Adrenal gland (tissue), 9 donors: ENCODE measurements at regions not wholly inside any gene's neighbourhood (a gene's known extent, or its start where the extent isn't known, plus 50 kb on each side); places are given as distances from the start of the nearest gene placed in this dataset.

Experiments used
- DNase-seq, 7 donors: peaks; one replicate each; pipeline ENCODE4 v3.0.0-alpha.2; 2019 to 2020
- H3K27ac ChIP-seq, 5 donors: fragments of 200-600 bp; sonication (generic) in 4 of 5; 1 replicate in 3 of 5; 2 replicates in 2 of 5; pipeline versions ENCODE4 v1.5.1 to v1.8.0; 2016 to 2020; ENCODE audit warnings: mild to moderate bottlenecking in 1 of 5
- H3K27me3 ChIP-seq: fragments of 200-600 bp; 2 replicates; pipeline ENCODE4 v1.8.0; 2021
- H3K36me3 ChIP-seq, 2 donors: fragments of 200-600 bp; replicated peaks in 1 of 2; 1 replicate in 1 of 2; 2 replicates in 1 of 2; pipeline versions ENCODE4 v1.5.1 to v1.8.0; 2018 to 2022
- H3K4me1 ChIP-seq, 2 donors: fragments of 200-600 bp; replicated peaks in 1 of 2; 1 replicate in 1 of 2; 2 replicates in 1 of 2; pipeline versions ENCODE4 v1.5.1 to v1.8.0; 2018 to 2021
- H3K4me3 ChIP-seq, 4 donors: fragments of 200-600 bp; sonication (generic) in 3 of 4; one replicate each; pipeline ENCODE4 v1.5.1; 2016 to 2018
- H3K9me3 ChIP-seq, 3 donors: fragments of 200-600 bp; sonication (generic) in 1 of 3; replicated peaks in 1 of 3; 1 replicate in 2 of 3; 2 replicates in 1 of 3; pipeline versions ENCODE4 v1.5.1 to v1.8.0; 2016 to 2021
- CTCF ChIP-seq, 6 experiments: fragments of 450-650 bp in 4 of 6; fragments of 200-600 bp in 2 of 6; sonication (generic) in 1 of 6; IDR thresholded peaks; 1 replicate in 5 of 6; 2 replicates in 1 of 6; pipeline versions ENCODE4 v1.5.1 to v1.8.0; 2016 to 2021; ENCODE audit warnings: antibody characterized with exemption in 6 of 6, mild to moderate bottlenecking in 2 of 6, moderate library complexity in 1 of 6
- POLR2A ChIP-seq, 2 donors: fragments of 450-650 bp; IDR thresholded peaks; one replicate each; pipeline ENCODE4 v1.6.1; 2017; ENCODE audit warnings: antibody characterized with exemption in 2 of 2, mild to moderate bottlenecking in 2 of 2, moderate library complexity in 1 of 2
- WGBS, 4 donors: extraction: QIAGEN DNeasy Blood & Tissue Kit in 2 of 4; methylation state at CpG; one replicate each; pipeline versions ENCODE4 v1.1.5 to v1.1.7; 2013 to 2017; 5-methylcytosine and 5-hydroxymethylcytosine counted together
- intact Hi-C, 2 donors: fragments of 100-400 bp; cut with DNase I; formaldehyde crosslinking; loops; one replicate each; pipeline versions ENCODE4 v1.14.1 to v1.15.0; 2022 to 2023
- donor health status: healthy with polysubstance abuse.
- donor health status: Bipolar disorder and iron deficiency.
- donor health status: DM: yes; HTN: yes; CAD: no.
- donor health status: DM: no; HTN: no; CAD: no.
- donor health status: DM: no; HTN: no; CAD: no.

DNA sequence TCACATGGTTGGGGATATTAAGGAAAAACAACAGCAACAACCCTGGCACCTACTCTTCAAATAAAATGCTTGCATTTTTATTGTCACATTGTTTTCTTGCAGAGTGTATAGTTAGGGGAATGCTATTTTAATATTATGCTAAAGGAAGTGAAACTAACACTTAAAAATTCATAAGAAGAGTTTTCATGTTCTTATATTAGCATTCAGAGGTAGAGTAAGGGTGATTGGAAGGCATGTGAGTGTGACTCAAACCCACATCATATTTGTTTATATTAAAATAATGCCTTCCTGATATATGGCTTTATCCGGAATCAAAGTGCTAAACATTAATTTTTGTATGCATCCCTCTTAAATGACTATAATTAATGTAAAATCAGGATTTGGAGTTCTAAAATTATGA lies 59.8 kb upstream of the TES start:
- WGBS, 4 donors, result 74 to 86% (median 81%) methylated on average over 1 of the region's 1 CpG
- intact Hi-C loops, result no loop called here

DNA sequence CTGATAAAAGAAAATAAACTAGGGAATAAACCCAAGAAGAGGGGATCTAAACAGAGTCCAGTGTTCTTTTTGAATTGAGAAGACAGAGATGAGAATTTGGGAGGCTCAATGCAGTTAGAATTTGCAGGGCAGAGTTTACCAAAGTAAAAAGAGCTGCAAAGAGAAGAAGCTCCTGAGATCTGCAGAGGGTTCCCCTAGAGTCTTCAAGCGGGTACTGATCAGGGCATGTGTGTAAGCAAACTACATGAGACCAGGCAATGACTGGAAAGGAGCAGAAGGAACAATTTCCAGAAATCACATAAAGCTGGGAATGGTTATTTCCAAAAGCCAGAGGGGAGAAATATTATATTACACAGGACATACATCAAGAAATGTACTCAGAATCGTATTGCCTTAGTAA lies 58.1 kb upstream of the TES start:
- WGBS, 4 donors, result 91 to 96% (median 93%) methylated on average over 2 of the region's 2 CpGs
- intact Hi-C loops, result no loop called here
- H3K4me3 ChIP-seq, result no peak overlapping the region
- H3K9me3 ChIP-seq, result peaks cover 0 to 6% (median 0%) of the 10 kb centered on the region in 3 donors
- H3K4me1 ChIP-seq, result no peaks in the 10 kb centered on the region
- H3K36me3 ChIP-seq, result no peaks in the 10 kb centered on the region
- H3K27me3 ChIP-seq, result no peaks in the 10 kb centered on the region
- no peak overlapping the region for H3K27ac ChIP-seq
- TF ChIP-seq CTCF (IDR thresholded peaks at IDR 0.05), result no peak
- no peak for TF ChIP-seq POLR2A (IDR thresholded peaks at IDR 0.05)
- DNase-seq, result no peak

More for the DNA sequence above, 59.8 kb upstream of the TES start:
- H3K4me1 ChIP-seq, result no peaks in the 10 kb centered on the region
- H3K27me3 ChIP-seq, result no peaks in the 10 kb centered on the region
- peaks cover 0 to 6% (median 0%) of the 10 kb centered on the region in 3 donors for H3K9me3 ChIP-seq
- no peak overlapping the region for H3K27ac ChIP-seq
- H3K36me3 ChIP-seq, result no peaks in the 10 kb centered on the region
- no peak overlapping the region for H3K4me3 ChIP-seq
- no peak for DNase-seq
- TF ChIP-seq CTCF (IDR thresholded peaks at IDR 0.05) (no peak), POLR2A (IDR thresholded peaks at IDR 0.05) (no peak)

GRCh38 chr7:116153050-116153449 lies 57.3 kb upstream of the TES start:
- TF ChIP-seq CTCF (IDR thresholded peaks at IDR 0.05) (no peak), POLR2A (IDR thresholded peaks at IDR 0.05) (no peak)
- Histone ChIP-seq H3K27me3 (no peaks in the 10 kb centered on the region), H3K9me3 (peaks cover 0 to 6% (median 0%) of the 10 kb centered on the region in 3 donors), H3K4me1 (no peaks in the 10 kb centered on the region), H3K4me3 (no peak overlapping the region), H3K27ac (no peak overlapping the region), H3K36me3 (no peaks in the 10 kb centered on the region)
- intact Hi-C loops, result no loop called here
- 81 to 90% (median 85%) methylated on average over 9 of the region's 9 CpGs for WGBS, 4 donors
- DNase-seq, result no peak

- intact Hi-C loops, result no loop called here
- WGBS, 4 donors, result 76 to 83% (median 77%) methylated on average over 4 of the region's 4 CpGs
- H3K9me3 ChIP-seq, result no peaks in the 10 kb centered on the region
Measured at GRCh38 chr7:116159711-116160110, 50.6 kb upstream of the TES start.

More at GRCh38 chr7:116159711-116160110, 50.6 kb upstream of the TES start:
- H3K4me1 ChIP-seq, result no peaks in the 10 kb centered on the region
- no peak for DNase-seq
- H3K4me3 ChIP-seq, result no peak overlapping the region
- H3K36me3 ChIP-seq, result no peaks in the 10 kb centered on the region
- H3K27ac ChIP-seq, result no peak overlapping the region
- no peak for TF ChIP-seq POLR2A (IDR thresholded peaks at IDR 0.05)
- no peak for TF ChIP-seq CTCF (IDR thresholded peaks at IDR 0.05)
- no peaks in the 10 kb centered on the region for H3K27me3 ChIP-seq
